NCI-H1048 (cell line): ENCODE measurements at regions not wholly inside any gene's neighbourhood (a gene's known extent, or its start where the extent isn't known, plus 50 kb on each side); places are given as distances from the start of the nearest gene placed in this dataset.

Experiments
- DNase-seq: peaks from one replicate; lab custom pipeline; 2025; lab: John Stamatoyannopoulos, UW

GRCh38 chr10:31606841-31607240, 287.8 kb downstream of the ZEB1 start:
- no peak for DNase-seq

GRCh38 chr10:31605861-31606525, 287.0 kb downstream of the ZEB1 start:
- DNase-seq, result no peak

GRCh38 chr10:31605426-31605825, 286.4 kb downstream of the ZEB1 start:
- no peak for DNase-seq

DNA sequence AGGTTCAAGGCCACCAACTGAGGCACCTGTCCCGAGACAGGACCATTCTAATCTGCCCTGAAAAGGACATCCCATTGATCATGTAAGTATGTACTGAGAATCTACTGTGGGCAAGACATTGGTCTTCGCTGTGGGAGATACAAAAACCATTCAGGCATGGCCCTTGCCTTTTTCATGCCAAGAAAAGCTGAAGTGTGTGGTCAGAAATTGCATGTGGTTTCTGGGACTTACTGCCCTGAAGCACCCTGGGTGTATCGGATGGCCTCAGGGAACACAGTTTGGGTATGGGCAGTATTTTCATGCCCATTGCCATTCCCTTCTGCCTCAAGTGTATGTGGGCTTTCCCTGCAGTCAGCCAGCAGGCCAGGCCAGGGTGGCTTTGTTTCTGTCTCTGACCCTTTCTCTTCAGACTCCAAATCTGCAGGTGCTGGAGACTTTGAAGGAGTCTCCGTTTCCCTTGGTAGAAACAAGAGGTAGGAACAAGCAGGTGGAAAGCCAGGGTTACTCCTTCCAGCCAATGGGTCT, 285.7 kb downstream of the ZEB1 start:
- DNase-seq, result no peak

DNA sequence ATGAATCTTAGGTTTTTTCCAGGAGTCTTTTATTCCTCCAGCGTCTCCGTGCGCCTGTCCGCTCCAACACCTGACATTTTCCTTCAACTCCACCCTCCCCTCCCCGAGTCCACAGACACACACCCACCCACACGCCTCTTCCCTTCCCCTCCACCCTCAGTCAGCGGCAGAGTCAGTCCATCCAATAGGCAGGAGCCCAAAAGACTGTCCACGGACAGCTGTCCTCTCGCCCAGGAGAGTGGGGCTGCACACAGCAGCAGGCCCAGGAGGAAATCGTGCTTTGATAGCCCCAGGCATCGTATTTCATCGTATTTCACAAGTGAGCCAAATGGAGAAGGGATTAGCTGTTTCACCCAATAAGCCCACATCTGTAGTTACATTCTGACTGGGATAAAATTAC, 285.1 kb downstream of the ZEB1 start:
- no peak for DNase-seq

DNA sequence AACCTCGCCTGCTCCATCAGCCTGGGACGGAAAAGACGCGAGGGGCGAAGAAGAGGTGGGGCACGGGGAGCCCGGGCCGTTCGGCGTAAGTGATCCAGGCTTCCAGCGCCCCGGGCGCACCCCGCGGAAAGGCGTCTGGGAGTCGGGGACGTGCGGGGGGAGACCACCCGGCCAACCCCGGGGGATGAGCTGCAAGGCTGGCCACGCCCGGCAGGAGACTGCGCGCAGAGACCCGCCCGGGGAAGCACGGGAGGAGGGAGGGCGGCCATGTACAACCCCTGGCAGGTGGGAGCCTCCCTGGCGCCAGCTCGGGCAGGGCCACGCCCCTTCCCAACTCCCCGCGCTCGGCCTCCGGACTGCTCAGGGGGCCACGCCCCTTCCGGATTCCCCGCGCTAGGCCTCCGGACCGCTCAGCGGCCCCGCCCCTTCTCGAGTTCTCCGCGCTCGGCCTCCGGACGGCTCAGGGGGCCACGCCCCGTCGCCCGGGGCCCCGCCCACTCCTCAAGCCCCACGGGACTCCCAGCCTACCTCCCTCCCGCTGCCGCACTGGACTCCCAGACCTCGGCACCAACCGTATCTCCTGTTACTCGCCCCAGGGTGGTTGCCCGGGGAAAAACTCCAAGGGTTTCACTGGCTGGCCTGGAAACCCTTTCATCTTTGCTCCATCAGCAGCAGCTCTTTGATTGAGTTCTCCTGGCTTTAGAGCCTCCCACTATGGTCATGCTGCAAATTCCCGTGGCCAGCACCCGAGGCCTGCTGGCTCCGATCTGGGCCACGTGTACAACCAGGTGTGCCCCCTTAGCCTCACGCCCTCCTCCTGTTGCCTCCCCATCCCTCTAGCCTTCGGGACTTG, 284.4 kb downstream of the ZEB1 start:
- DNase-seq, result no peak

DNA sequence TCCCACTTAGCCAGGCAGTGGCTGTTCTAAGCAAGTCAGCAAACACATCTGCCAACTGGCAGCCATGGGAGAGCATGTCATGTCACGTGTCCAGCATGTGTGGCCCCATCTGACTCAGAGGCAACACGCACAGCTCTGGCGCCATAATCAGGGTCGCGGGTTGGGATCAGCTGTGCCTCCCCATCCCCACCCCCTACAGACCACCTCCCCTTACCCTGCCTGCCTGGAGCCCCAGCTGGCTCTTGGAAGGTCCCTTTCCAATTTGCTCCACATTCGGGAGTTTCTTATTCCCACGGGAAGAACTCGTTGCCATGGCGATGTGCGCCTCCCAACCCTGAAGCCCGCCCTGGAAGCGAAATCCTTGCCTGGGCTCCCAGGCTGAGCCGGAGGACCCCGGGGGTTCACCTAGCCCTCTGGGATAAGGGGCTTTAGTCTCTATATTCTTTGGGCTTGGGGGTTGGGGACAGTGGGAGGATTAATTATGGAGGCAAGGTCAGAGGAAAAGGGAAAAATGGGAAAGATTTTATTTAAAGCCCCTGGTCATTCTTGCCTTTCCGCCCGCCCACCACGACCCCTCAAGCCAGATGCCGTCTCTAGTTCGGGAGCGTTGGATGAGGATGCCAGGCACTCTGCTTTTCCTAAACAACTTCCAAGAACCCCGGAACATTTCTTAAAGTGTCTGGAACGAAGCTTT, 283.7 kb downstream of the ZEB1 start:
- no peak for DNase-seq

GRCh38 chr10:31601136-31601535, 282.1 kb downstream of the ZEB1 start:
- no peak for DNase-seq

DNA sequence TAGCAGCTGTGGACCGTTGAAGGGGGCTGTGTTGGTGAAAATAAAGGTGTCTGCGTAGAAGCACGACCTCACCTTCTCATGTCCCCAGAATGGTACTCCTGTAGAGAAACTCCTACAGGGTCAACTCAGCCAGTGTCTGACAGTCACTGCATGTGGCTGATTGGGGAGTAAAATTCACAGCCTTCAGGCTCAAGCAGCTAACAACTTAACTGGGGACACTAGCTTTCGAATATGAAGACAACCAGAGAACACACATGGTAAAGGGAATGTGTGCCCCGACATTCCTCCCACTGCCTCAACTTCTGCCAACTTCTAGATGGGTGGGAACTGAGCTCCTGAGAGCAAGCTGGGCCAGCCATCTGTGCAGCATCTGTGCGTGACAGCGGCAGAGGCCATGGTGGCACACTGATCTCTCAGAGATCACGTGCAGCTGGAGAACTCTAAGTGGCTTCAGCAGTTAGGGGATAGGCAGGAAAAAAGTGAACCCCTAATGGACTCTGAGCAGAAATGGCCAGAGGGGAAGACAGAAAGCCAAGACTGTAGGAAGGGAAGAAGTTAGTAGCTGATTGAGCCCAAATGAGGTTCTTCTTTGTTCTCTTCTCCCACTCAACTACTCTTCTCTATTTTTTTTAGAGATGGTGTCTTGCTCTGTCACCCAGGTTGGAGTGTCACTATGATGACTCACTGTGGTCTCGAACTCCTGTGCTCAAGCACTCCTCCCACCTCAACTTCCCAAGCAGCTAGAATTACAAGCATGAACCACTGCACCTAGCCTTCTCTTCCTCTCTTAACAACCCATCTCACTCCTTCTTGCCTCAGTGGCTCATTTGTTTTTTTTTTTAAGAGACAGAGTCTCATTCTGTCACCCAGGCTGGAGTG, 280.8 kb downstream of the ZEB1 start:
- no peak for DNase-seq

- DNase-seq, result no peak
Measured at GRCh38 chr10:31596765-31597164, 277.7 kb downstream of the ZEB1 start.

GRCh38 chr10:31595992-31596391, 277.0 kb downstream of the ZEB1 start:
- DNase-seq, result no peak

DNA sequence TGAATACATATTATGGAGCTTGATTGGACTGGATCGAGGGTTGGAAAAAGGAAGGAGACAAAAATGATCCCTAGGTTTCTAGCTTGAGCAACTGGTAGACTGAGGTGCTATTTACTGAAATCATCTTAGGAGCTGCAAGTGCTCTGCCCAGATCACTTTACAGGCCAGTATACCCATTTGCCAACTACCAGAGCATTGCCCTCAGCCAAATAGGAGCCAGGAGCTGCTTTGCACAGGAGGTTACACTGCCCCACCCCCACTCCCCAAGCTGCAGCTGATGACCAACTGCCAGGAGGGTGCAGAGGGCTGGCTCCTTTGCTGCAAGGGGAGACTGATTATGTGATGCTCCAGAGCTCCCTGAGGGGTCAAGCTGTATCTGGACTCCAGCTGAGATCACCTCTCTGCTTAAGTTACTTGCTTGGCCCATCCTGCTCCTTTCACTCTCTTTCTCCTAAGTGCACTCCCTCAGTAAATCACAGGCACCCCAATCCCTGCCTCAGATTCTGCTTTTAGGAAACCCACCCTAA, 275.4 kb downstream of the ZEB1 start:
- no peak for DNase-seq

DNA sequence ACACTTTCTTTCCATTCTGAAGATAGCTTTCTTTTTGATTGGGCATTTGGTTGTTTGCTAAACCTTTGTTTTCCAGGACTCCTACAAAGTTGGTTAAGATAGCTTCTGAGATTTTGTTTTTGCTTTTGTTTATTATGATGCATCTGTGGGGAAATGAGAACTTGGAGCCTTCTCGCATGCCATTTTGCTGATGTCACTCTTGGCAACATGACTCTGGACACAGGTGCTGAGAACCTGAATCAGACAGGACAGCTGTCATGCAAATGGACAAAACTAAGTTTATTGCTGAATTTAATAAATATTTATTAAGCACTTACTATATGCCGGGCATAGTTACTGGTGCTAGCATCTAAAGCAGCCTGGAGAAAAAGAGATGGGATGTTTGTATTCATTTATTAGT, 274.1 kb downstream of the ZEB1 start:
- DNase-seq, result no peak

DNA sequence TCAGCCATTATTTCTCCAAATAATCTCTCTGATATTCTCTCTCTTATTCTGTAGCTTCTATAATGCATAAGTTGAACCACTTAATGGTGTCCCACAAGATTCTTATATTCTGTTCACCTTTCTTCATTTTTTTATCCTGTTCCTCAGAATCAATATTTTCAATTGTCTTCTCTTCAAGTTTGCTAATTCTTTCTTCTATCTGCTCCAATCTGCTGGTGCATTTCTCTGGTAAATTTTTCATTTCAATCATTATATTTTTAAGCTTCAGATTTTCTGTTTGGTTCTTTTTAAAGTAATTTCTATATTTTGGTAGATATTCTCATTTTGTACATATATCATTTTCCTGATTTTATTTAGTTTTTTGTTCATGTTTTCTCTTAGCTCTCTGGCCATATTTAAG, 272.6 kb downstream of the ZEB1 start:
- DNase-seq, result no peak

GRCh38 chr10:31590023-31590800, 271.2 kb downstream of the ZEB1 start:
- no peak for DNase-seq

- DNase-seq, result no peak
Measured at GRCh38 chr10:31587691-31588090, 268.7 kb downstream of the ZEB1 start.

GRCh38 chr10:31586723-31587638, 268.0 kb downstream of the ZEB1 start:
- no peak for DNase-seq

DNA sequence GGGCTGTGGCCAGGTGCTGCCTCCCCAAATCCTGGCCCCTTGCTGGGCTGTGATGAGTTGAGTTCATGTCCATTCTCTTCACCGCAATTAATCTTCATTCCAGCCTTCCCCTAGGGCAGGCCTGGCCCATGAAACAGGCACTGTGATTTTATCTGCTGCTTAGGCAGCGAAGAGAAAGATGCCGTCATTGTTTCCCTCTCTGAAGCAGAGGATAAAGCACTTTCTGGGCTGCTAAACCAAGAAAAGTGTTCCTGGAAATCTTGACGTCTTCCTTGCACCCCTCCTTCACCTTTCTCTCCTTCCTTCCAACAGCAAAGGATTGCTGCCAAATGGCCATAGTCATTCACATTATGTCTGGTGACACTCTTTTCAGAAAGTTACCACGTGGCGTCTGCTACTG, 265.9 kb downstream of the ZEB1 start:
- no peak for DNase-seq

GRCh38 chr10:31584098-31584631, 265.1 kb downstream of the ZEB1 start:
- no peak for DNase-seq
